CD4-positive, CD25-positive, alpha-beta regulatory T cell (primary cell): ENCODE measurements at regions not wholly inside any gene's neighbourhood (a gene's known extent, or its start where the extent isn't known, plus 50 kb on each side); places are given as distances from the start of the nearest gene placed in this dataset.

ENCODE experiments used
- ATAC-seq, 2 donors: fragments of 150-1000 bp; cut with Tn5 transposase; one replicate each; pipeline ENCODE4 v1.10.0; 2021; ENCODE audit warnings: low read depth in 2 of 2, moderate number of reproducible peaks in 2 of 2, moderate library complexity in 1 of 2
- DNase-seq, 3 donors: peaks; one replicate each; pipeline versions ENCODE4 v3.0.0 to v3.0.0-alpha.2; 2012 to 2022; ENCODE audit warnings: mixed read lengths in 1 of 3
- H3K27ac ChIP-seq: one replicate; pipeline ENCODE4 v1.7.0; 2013; ENCODE audit warnings: mild to moderate bottlenecking, low read length; ENCODE audit not compliant: insufficient read depth, poor library complexity, severe bottlenecking
- H3K27me3 ChIP-seq: one replicate; pipeline ENCODE4 v1.7.0; 2013; ENCODE audit warnings: low read length; ENCODE audit not compliant: control insufficient read depth, insufficient read depth
- H3K36me3 ChIP-seq: one replicate; pipeline ENCODE4 v1.7.0; 2013; ENCODE audit warnings: mild to moderate bottlenecking, low read length, moderate library complexity; ENCODE audit not compliant: control insufficient read depth, insufficient read depth
- H3K4me1 ChIP-seq: 2 replicates; pipeline ENCODE4 v1.7.0; 2013; ENCODE audit warnings: mild to moderate bottlenecking, low read length; ENCODE audit not compliant: insufficient read depth, control insufficient read depth, poor library complexity, severe bottlenecking
- H3K4me3 ChIP-seq: one replicate; pipeline ENCODE4 v1.7.0; 2013; ENCODE audit warnings: low read depth, mild to moderate bottlenecking, low read length, moderate library complexity
- H3K9me3 ChIP-seq, 2 experiments: 1 replicate in 1 of 2; 2 replicates in 1 of 2; pipeline ENCODE4 v1.7.0; 2013; ENCODE audit warnings: low read length in 2 of 2, mild to moderate bottlenecking in 1 of 2, moderate library complexity in 1 of 2; ENCODE audit not compliant: control insufficient read depth in 2 of 2
- H3K27ac Mint-ChIP-seq, 3 donors: one replicate each; pipeline ENCODE4 v1.8.0; 2020 to 2022; ENCODE audit warnings: mild to moderate bottlenecking in 3 of 3, mixed read lengths in 3 of 3, moderate library complexity in 2 of 3
- H3K27me3 Mint-ChIP-seq: one replicate; pipeline ENCODE4 v1.8.0; 2022; ENCODE audit warnings: mild to moderate bottlenecking, mixed read lengths
- H3K36me3 Mint-ChIP-seq: one replicate; pipeline ENCODE4 v1.8.0; 2020; ENCODE audit warnings: mixed read lengths
- H3K4me1 Mint-ChIP-seq, 4 donors: one replicate each; pipeline ENCODE4 v1.8.0; 2020 to 2022; ENCODE audit warnings: mixed read lengths in 4 of 4, mild to moderate bottlenecking in 1 of 4
- H3K4me3 Mint-ChIP-seq, 4 donors: one replicate each; pipeline ENCODE4 v1.8.0; 2020 to 2022; ENCODE audit warnings: mild to moderate bottlenecking in 4 of 4, mixed read lengths in 4 of 4, moderate library complexity in 3 of 4
- H3K9me3 Mint-ChIP-seq, 7 donors: one replicate each; pipeline ENCODE4 v1.8.0; 2020 to 2022; ENCODE audit warnings: mixed read lengths in 7 of 7, mild to moderate bottlenecking in 3 of 7, moderate library complexity in 2 of 7

DNA sequence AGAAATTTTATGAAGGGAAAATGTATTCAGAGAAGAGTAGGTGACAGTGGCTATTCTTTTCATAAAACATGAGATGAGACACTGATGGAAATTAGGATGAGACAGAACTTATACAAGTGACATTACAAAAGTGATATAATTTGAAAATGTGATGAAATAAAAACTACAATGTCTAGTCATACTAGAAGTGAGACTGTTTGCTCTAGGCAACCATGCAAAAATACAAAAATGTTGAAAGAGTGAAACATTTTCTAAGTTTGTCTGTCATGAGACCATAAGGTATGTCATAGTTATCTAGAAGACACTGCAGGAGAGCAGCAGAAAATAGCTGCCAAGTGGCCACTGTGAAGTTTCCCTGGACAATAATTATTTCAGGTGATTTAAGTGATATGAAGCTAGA is 459.5 kb downstream of the DIPK2A start:
- no peak overlapping the region for H3K4me3 ChIP-seq
- ATAC-seq (no peak), DNase-seq (no peak)
- H3K27me3 Mint-ChIP-seq = no peaks in the 10 kb centered on the region
- H3K36me3 ChIP-seq = no peaks in the 10 kb centered on the region
- H3K4me3 Mint-ChIP-seq = no peak overlapping the region
- H3K36me3 Mint-ChIP-seq = no peaks in the 10 kb centered on the region
- peaks cover 0 to 6% (median under 1%) of the 10 kb centered on the region in 7 donors for H3K9me3 Mint-ChIP-seq
- H3K4me1 Mint-ChIP-seq = no peaks in the 10 kb centered on the region
- no peaks in the 10 kb centered on the region for H3K9me3 ChIP-seq
- no peaks in the 10 kb centered on the region for H3K27me3 ChIP-seq
- no peak overlapping the region for H3K27ac Mint-ChIP-seq
- H3K4me1 ChIP-seq = no peaks in the 10 kb centered on the region
- no peak overlapping the region for H3K27ac ChIP-seq

DNA sequence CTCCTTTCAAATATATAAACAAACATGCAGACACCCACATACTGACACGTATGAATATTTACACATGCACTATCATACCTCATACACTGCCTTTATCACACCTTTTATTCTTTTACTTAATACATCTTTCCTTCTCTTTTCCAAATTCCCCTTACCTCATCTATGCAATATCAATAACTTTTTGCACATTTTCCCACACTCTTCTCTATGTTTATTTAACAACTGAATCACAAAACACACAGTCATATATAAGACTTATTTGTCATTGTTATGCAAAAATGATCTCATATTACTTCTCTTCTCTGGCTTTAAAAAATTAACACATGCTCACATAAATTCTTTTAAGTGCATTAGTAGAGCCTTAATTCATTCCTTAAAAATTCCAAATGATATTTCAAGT is 461.4 kb downstream of the DIPK2A start:
- Histone ChIP-seq H3K36me3 (no peaks in the 10 kb centered on the region), H3K27ac (no peak overlapping the region), H3K4me3 (no peak overlapping the region), H3K4me1 (no peaks in the 10 kb centered on the region), H3K9me3 (no peaks in the 10 kb centered on the region), H3K27me3 (no peaks in the 10 kb centered on the region)
- Mint-ChIP-seq H3K27ac (no peak overlapping the region), H3K27me3 (no peaks in the 10 kb centered on the region), H3K9me3 (peaks cover 0 to 6% (median 1%) of the 10 kb centered on the region in 7 donors), H3K4me1 (no peaks in the 10 kb centered on the region), H3K36me3 (no peaks in the 10 kb centered on the region), H3K4me3 (no peak overlapping the region)
- ATAC-seq (no peak), DNase-seq (no peak)

GRCh38 chr3:144437989-144438388 is 466.4 kb downstream of the DIPK2A start:
- H3K4me3 Mint-ChIP-seq = no peak overlapping the region
- no peaks in the 10 kb centered on the region for H3K36me3 Mint-ChIP-seq
- DNase-seq = no peak
- no peaks in the 10 kb centered on the region for H3K36me3 ChIP-seq
- no peaks in the 10 kb centered on the region for H3K27me3 Mint-ChIP-seq
- no peaks in the 10 kb centered on the region for H3K9me3 ChIP-seq
- peaks cover 0 to 5% (median 1%) of the 10 kb centered on the region in 7 donors for H3K9me3 Mint-ChIP-seq
- no peak overlapping the region for H3K27ac Mint-ChIP-seq
- H3K4me1 Mint-ChIP-seq = no peaks in the 10 kb centered on the region
- ATAC-seq = no peak
- no peak overlapping the region for H3K27ac ChIP-seq
- no peak overlapping the region for H3K4me3 ChIP-seq
- no peaks in the 10 kb centered on the region for H3K27me3 ChIP-seq
- H3K4me1 ChIP-seq = no peaks in the 10 kb centered on the region

- H3K4me1 Mint-ChIP-seq = no peaks in the 10 kb centered on the region
- DNase-seq (no peak), ATAC-seq (no peak)
- Histone ChIP-seq H3K9me3 (no peaks in the 10 kb centered on the region), H3K27me3 (no peaks in the 10 kb centered on the region), H3K4me1 (no peaks in the 10 kb centered on the region), H3K36me3 (no peaks in the 10 kb centered on the region), H3K4me3 (no peak overlapping the region), H3K27ac (no peak overlapping the region)
- H3K4me3 Mint-ChIP-seq = no peak overlapping the region
- H3K27me3 Mint-ChIP-seq = no peaks in the 10 kb centered on the region
- H3K36me3 Mint-ChIP-seq = no peaks in the 10 kb centered on the region
- H3K27ac Mint-ChIP-seq = no peak overlapping the region
- H3K9me3 Mint-ChIP-seq = peaks cover 0 to 4% (median 0%) of the 10 kb centered on the region in 7 donors
Measured at GRCh38 chr3:144444061-144444460, 472.4 kb downstream of the DIPK2A start.

DNA sequence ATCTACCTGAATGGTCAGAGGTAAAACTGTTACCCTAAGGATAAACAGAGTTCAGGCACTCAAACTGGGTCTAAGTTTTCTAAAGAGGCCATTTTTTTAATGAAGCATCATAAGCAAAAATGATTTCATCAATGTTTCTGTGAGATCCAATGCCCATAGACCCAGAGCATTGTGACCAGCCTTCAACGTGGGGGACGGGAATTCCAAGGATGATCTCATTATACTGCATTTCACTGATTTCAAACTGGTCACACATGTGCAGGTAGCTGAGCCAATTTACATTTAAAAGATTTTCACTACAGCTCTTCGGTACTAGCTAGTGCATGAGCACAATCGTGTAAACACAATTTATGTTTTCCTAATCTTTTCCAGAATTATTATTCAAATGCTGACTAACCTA is 472.9 kb downstream of the DIPK2A start:
- Histone ChIP-seq H3K4me3 (no peak overlapping the region), H3K4me1 (no peaks in the 10 kb centered on the region), H3K27ac (no peak overlapping the region), H3K9me3 (no peaks in the 10 kb centered on the region), H3K36me3 (no peaks in the 10 kb centered on the region), H3K27me3 (no peaks in the 10 kb centered on the region)
- DNase-seq (no peak), ATAC-seq (no peak)
- Mint-ChIP-seq H3K4me1 (no peaks in the 10 kb centered on the region), H3K9me3 (peaks cover 0 to 4% (median 3%) of the 10 kb centered on the region in 7 donors), H3K36me3 (no peaks in the 10 kb centered on the region), H3K27me3 (no peaks in the 10 kb centered on the region), H3K27ac (no peak overlapping the region), H3K4me3 (no peak overlapping the region)

DNA sequence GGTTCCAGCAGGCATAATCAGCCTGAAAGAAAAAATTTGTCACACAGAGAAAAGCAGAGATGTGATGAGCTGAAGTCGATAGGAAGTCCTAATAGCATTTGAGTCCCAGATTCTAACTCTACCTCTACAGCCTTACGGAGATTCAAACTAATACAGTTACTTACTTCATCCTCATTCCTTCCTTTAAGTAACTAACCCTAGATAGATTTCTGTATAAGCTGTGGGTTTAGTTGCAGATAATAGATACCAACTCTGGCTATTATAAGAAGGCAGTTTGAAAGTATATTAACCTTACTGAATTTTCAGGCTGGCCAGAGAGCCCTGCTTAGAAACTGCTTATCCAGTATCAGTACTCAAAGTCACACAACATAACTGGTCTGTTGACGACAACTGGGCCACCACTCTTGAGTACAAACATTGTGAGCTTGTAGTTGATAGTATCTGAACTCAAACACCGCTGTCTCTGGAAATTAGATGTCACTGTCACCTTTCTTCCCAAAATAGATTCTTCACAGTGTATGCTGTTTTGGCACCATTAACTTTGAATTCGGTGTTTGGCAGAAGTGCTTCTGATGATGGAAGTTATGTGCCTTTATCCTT is 484.3 kb downstream of the DIPK2A start:
- Histone ChIP-seq H3K27ac (no peak overlapping the region), H3K9me3 (no peaks in the 10 kb centered on the region), H3K4me3 (no peak overlapping the region), H3K36me3 (no peaks in the 10 kb centered on the region), H3K27me3 (no peaks in the 10 kb centered on the region), H3K4me1 (no peaks in the 10 kb centered on the region)
- H3K27ac Mint-ChIP-seq = no peak overlapping the region
- H3K9me3 Mint-ChIP-seq = peaks cover 0 to 5% (median 0%) of the 10 kb centered on the region in 7 donors
- DNase-seq (no peak), ATAC-seq (no peak)
- no peaks in the 10 kb centered on the region for H3K27me3 Mint-ChIP-seq
- no peak overlapping the region for H3K4me3 Mint-ChIP-seq
- H3K36me3 Mint-ChIP-seq = no peaks in the 10 kb centered on the region
- no peaks in the 10 kb centered on the region for H3K4me1 Mint-ChIP-seq

DNA sequence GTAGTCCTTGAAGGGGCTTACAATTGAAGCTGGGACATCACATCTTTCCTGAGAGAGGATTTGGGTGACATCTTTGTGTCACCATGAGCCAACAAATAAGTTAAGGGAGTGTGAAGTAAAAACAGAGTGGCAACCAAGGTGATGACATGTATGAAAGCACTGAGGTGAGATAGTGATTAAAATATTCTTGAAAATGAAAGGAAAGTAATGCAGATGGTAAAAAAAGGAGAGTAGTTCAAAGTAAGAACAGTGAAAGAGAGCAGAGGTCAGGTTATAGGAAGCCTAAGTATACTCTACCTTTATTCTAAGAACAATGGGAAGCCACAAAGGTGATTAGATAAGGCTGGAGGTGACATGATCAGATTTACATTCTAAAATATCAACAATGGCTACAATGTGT is 486.1 kb downstream of the DIPK2A start:
- Mint-ChIP-seq H3K36me3 (no peaks in the 10 kb centered on the region), H3K4me1 (no peaks in the 10 kb centered on the region), H3K27ac (no peak overlapping the region), H3K9me3 (peaks cover 0 to 5% (median 0%) of the 10 kb centered on the region in 7 donors), H3K4me3 (no peak overlapping the region), H3K27me3 (no peaks in the 10 kb centered on the region)
- H3K27ac ChIP-seq = no peak overlapping the region
- ATAC-seq (no peak), DNase-seq (no peak)
- no peaks in the 10 kb centered on the region for H3K4me1 ChIP-seq
- no peaks in the 10 kb centered on the region for H3K27me3 ChIP-seq
- H3K9me3 ChIP-seq = no peaks in the 10 kb centered on the region
- H3K4me3 ChIP-seq = no peak overlapping the region
- H3K36me3 ChIP-seq = no peaks in the 10 kb centered on the region

GRCh38 chr3:144458283-144458682 is 486.7 kb downstream of the DIPK2A start:
- H3K4me3 ChIP-seq = no peak overlapping the region
- H3K4me1 ChIP-seq = no peaks in the 10 kb centered on the region
- no peak for DNase-seq
- H3K27ac Mint-ChIP-seq = no peak overlapping the region
- H3K4me1 Mint-ChIP-seq = no peaks in the 10 kb centered on the region
- H3K27ac ChIP-seq = no peak overlapping the region
- H3K36me3 ChIP-seq = no peaks in the 10 kb centered on the region
- ATAC-seq = no peak
- H3K9me3 Mint-ChIP-seq = peaks cover 0 to 7% (median 0%) of the 10 kb centered on the region in 7 donors
- H3K36me3 Mint-ChIP-seq = no peaks in the 10 kb centered on the region
- no peaks in the 10 kb centered on the region for H3K27me3 Mint-ChIP-seq
- H3K9me3 ChIP-seq = no peaks in the 10 kb centered on the region
- H3K27me3 ChIP-seq = no peaks in the 10 kb centered on the region
- no peak overlapping the region for H3K4me3 Mint-ChIP-seq
